ENCODE measurements at regions not wholly inside any gene's neighbourhood (a gene's known extent, or its start where the extent isn't known, plus 50 kb on each side); places are given as distances from the start of the nearest gene placed in this dataset.

DNA sequence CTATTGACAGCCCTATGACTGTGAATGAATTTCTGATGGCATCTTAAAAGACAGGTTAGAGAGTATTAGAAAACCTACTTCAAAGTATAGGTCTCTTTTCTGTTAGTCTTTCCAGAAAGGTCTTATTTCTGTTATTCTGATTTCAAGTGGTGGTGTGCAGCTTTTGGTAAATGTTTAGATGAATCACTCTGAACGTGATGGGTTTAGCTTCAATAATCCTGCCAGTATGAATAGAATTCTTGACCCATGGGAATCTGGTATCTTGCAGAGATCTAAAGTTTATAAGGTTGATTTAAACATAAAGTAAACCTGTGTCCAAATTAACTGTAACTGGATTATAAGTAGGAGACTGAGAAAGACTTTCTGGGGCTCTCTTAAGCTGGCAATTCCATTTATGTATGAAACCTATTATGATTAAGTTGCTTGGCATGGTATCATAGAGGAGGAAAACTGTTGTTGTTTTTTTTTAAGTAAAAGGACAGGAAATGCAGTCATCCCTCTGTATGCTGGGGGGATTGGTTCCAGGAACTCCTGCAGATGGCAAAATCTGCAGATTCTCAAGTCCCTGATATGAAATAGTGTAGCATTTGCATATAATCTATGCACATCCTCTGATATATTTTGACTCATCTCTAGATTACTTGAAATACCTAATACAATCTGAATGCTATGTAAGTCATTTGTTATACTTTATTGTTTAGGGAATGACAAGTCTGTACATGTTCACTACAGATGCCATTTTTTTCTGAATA is 77.0 kb upstream of the ADAMTS19 start:
- no peak overlapping the region for H3K27ac Mint-ChIP-seq
- H3K36me3 Mint-ChIP-seq (ENCODE audit: low read depth): no peaks in the 10 kb centered on the region
- H3K27me3 Mint-ChIP-seq (ENCODE audit: low read depth): no peaks in the 10 kb centered on the region
- ChIA-PET CTCF (no interaction called here), POLR2A (no interaction called here)
- H3K4me3 Mint-ChIP-seq: no peak overlapping the region
- H3K9me3 Mint-ChIP-seq (ENCODE audit: insufficient read depth): no peaks in the 10 kb centered on the region
- no peaks in the 10 kb centered on the region for H3K4me1 Mint-ChIP-seq (ENCODE audit: low read depth)
- DNase-seq (no peak), ATAC-seq (no peak)

DNA sequence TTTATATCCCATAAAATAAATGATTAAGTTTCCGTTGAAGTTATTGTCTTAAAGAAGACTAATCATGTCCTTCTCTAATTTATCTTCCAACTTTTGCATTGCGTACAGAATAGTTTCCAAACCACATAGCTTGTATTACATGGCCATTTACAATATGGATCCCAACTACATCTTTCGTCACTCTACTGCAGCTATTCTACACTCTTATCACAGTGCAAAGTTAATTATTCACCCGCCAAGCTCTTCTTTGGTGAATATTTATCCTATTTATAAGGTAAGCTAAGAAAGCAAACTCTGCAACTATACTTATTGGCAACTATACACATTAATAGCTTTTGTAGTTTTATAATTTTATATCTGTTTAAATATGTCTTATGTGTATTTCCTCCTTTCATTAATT is 75.9 kb upstream of the ADAMTS19 start:
- no peaks in the 10 kb centered on the region for H3K27me3 Mint-ChIP-seq (ENCODE audit: low read depth)
- no peak overlapping the region for H3K4me3 Mint-ChIP-seq
- no peak for ATAC-seq
- H3K9me3 Mint-ChIP-seq (ENCODE audit: insufficient read depth): no peaks in the 10 kb centered on the region
- no peaks in the 10 kb centered on the region for H3K4me1 Mint-ChIP-seq (ENCODE audit: low read depth)
- DNase-seq: no peak
- H3K27ac Mint-ChIP-seq: no peak overlapping the region
- H3K36me3 Mint-ChIP-seq (ENCODE audit: low read depth): no peaks in the 10 kb centered on the region
- POLR2A ChIA-PET: no interaction called here
- CTCF ChIA-PET: no interaction called here

DNA sequence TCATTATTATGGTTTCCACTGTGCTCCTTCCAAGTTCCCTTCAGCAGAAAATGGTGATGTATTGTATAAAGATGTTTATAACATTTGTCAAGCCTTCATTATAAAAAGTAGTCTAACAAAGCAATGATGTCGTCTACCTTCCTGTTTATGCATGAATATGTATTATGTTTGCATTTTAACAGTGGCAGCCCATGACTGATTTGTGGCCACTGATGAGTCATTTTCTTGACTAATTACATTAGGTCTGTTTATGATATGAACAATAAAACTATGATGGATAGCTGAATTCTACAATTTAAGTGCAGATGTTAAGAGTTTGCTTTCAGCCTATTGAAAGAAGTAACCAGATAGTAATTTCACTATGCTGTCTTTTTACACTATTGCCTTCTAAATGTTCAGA is 75.4 kb upstream of the ADAMTS19 start:
- ATAC-seq: no peak
- no peak overlapping the region for H3K27ac Mint-ChIP-seq
- H3K27me3 Mint-ChIP-seq (ENCODE audit: low read depth): no peaks in the 10 kb centered on the region
- no peak overlapping the region for H3K4me3 Mint-ChIP-seq
- ChIA-PET POLR2A (no interaction called here), CTCF (no interaction called here)
- no peak for DNase-seq
- H3K36me3 Mint-ChIP-seq (ENCODE audit: low read depth): no peaks in the 10 kb centered on the region
- no peaks in the 10 kb centered on the region for H3K9me3 Mint-ChIP-seq (ENCODE audit: insufficient read depth)
- H3K4me1 Mint-ChIP-seq (ENCODE audit: low read depth): no peaks in the 10 kb centered on the region

- POLR2A ChIA-PET: no interaction called here
- Mint-ChIP-seq H3K9me3 (ENCODE audit: insufficient read depth) (no peaks in the 10 kb centered on the region), H3K4me1 (ENCODE audit: low read depth) (no peaks in the 10 kb centered on the region), H3K36me3 (ENCODE audit: low read depth) (no peaks in the 10 kb centered on the region), H3K4me3 (no peak overlapping the region), H3K27ac (no peak overlapping the region), H3K27me3 (ENCODE audit: low read depth) (no peaks in the 10 kb centered on the region)
- ATAC-seq: no peak
- no peak for DNase-seq
- CTCF ChIA-PET: no interaction called here
Observed at GRCh38 chr5:129387944-129388343, 72.2 kb upstream of the ADAMTS19 start.

DNA sequence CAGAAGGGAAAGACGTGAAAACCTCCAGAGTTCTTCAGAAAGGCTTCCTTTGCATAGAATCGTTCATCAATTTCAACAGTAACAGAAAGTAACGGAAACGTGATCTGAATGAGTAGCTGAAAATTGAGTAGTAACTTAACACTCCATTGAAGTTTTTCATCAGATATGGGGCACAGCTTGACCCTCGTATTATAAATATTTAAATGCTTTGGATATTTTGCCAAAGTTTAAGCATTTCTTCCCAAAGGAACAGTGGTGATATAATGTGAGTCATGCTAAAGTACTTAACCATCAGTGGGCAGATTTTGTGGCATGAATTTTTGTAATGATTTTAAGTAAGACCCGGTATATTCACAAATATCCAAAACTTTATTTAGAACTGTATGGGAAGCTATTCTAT is 67.4 kb upstream of the ADAMTS19 start:
- Mint-ChIP-seq H3K36me3 (ENCODE audit: low read depth) (no peaks in the 10 kb centered on the region), H3K4me3 (no peak overlapping the region), H3K27ac (no peak overlapping the region), H3K27me3 (ENCODE audit: low read depth) (no peaks in the 10 kb centered on the region), H3K9me3 (ENCODE audit: insufficient read depth) (no peaks in the 10 kb centered on the region), H3K4me1 (ENCODE audit: low read depth) (no peaks in the 10 kb centered on the region)
- POLR2A ChIA-PET: no interaction called here
- ATAC-seq (no peak), DNase-seq (no peak)
- CTCF ChIA-PET: no interaction called here

DNA sequence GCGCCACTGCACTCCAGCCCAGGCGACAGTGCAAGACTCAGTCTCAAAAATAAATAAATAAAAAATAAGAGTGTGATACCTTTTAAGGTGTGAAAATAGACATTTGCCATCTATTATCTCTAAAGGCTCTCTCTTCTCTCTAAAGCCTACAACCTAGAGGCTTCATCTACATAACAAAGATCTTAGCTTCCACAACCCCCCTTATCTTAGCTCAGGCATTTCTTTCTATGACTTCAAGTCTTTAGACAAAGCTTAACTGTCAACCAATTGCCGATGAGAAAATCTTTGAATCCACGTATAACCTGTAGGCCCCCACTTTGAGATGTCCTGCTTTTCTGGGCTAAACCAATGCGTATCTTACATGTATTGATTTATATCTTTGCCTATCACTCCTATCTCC is 64.9 kb upstream of the ADAMTS19 start:
- ATAC-seq: no peak
- H3K27ac Mint-ChIP-seq: no peak overlapping the region
- H3K9me3 Mint-ChIP-seq (ENCODE audit: insufficient read depth): no peaks in the 10 kb centered on the region
- no peaks in the 10 kb centered on the region for H3K27me3 Mint-ChIP-seq (ENCODE audit: low read depth)
- no peaks in the 10 kb centered on the region for H3K36me3 Mint-ChIP-seq (ENCODE audit: low read depth)
- ChIA-PET POLR2A (no interaction called here), CTCF (no interaction called here)
- no peak for DNase-seq
- H3K4me1 Mint-ChIP-seq (ENCODE audit: low read depth): no peaks in the 10 kb centered on the region
- no peak overlapping the region for H3K4me3 Mint-ChIP-seq

DNA sequence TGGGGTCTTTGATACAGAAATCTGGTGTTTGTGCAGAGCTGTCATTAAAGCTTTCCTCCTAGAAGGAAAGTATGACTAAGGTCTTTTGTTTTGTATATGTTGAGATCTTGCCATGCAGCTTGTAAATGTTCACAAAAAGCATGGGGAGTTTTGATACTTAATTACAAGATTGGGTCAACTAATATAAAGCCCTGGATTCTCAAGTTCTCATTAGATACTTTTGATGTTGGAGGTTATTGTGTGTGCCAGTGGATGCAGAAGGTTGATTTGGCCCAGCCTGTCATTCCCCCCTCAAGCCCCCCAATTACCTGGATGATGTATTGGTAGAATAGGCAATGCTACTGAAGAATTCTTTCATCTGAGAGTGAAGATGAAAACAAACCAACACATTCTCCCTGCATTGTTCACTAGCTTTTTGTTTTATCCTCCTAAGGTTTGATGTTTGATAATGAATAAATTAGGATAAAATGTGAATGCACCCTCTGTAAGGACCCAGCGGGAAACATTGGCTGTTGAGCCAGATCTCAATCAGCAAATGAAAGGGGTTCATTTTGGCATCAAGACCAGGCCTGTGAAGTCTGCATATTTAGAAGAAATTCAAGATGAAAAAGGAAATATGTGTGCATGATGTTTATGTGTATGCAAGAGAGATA is 61.9 kb upstream of the ADAMTS19 start:
- H3K36me3 Mint-ChIP-seq (ENCODE audit: low read depth): no peaks in the 10 kb centered on the region
- POLR2A ChIA-PET: no interaction called here
- CTCF ChIA-PET: no interaction called here
- H3K9me3 Mint-ChIP-seq (ENCODE audit: insufficient read depth): no peaks in the 10 kb centered on the region
- H3K27ac Mint-ChIP-seq: no peak overlapping the region
- H3K4me1 Mint-ChIP-seq (ENCODE audit: low read depth): no peaks in the 10 kb centered on the region
- H3K27me3 Mint-ChIP-seq (ENCODE audit: low read depth): no peaks in the 10 kb centered on the region
- no peak for DNase-seq
- H3K4me3 Mint-ChIP-seq: no peak overlapping the region
- ATAC-seq: no peak

GRCh38 chr5:129399069-129399468 is 61.0 kb upstream of the ADAMTS19 start:
- POLR2A ChIA-PET: no interaction called here
- H3K27ac Mint-ChIP-seq: no peak overlapping the region

DNA sequence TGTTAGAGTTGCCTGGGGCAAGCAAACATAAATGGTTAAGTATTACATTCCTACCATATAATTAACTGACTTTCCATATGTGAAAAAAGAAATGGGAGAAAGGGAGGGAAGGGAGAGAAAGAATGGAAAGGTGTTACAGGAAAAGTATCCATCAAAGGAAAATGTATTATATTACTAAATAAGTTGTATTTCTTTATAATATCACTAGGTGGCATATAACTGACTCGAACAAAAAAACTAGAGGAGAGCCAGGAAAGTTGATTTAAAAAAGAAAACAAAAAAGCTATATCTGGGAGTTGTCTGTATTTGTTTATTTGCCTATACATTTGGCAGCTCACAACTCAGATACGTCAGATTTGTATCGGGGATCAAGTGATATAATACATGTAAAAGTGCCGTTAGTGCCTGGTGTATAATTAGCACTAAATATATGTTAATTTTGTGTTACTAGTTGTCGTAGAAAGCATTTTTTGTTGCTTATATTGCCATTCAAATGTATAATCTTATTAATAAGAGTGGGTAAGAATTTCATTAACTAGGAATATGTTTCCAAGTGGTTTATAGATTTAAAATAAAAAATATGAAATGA is 59.6 kb upstream of the ADAMTS19 start:
- H3K9me3 Mint-ChIP-seq (ENCODE audit: insufficient read depth): no peaks in the 10 kb centered on the region
- H3K4me1 Mint-ChIP-seq (ENCODE audit: low read depth): no peaks in the 10 kb centered on the region
- CTCF ChIA-PET: no interaction called here
- H3K27me3 Mint-ChIP-seq (ENCODE audit: low read depth): no peaks in the 10 kb centered on the region
- no peak overlapping the region for H3K4me3 Mint-ChIP-seq
- POLR2A ChIA-PET: no interaction called here
- H3K36me3 Mint-ChIP-seq (ENCODE audit: low read depth): no peaks in the 10 kb centered on the region
- no peak overlapping the region for H3K27ac Mint-ChIP-seq
- DNase-seq: no peak
- ATAC-seq: no peak

More at GRCh38 chr5:129399069-129399468, 61.0 kb upstream of the ADAMTS19 start:
- CTCF ChIA-PET: no interaction called here
- no peaks in the 10 kb centered on the region for H3K36me3 Mint-ChIP-seq (ENCODE audit: low read depth)
- H3K9me3 Mint-ChIP-seq (ENCODE audit: insufficient read depth): no peaks in the 10 kb centered on the region
- H3K4me3 Mint-ChIP-seq: no peak overlapping the region
- ATAC-seq (no peak), DNase-seq (no peak)
- no peaks in the 10 kb centered on the region for H3K27me3 Mint-ChIP-seq (ENCODE audit: low read depth)
- H3K4me1 Mint-ChIP-seq (ENCODE audit: low read depth): no peaks in the 10 kb centered on the region

GRCh38 chr5:129405222-129405621 is 54.9 kb upstream of the ADAMTS19 start:
- Mint-ChIP-seq H3K4me3 (no peak overlapping the region), H3K27me3 (ENCODE audit: low read depth) (no peaks in the 10 kb centered on the region), H3K27ac (no peak overlapping the region), H3K36me3 (ENCODE audit: low read depth) (no peaks in the 10 kb centered on the region), H3K9me3 (ENCODE audit: insufficient read depth) (no peaks in the 10 kb centered on the region), H3K4me1 (ENCODE audit: low read depth) (no peaks in the 10 kb centered on the region)
- DNase-seq (no peak), ATAC-seq (no peak)
- CTCF ChIA-PET: no interaction called here
- POLR2A ChIA-PET: no interaction called here

DNA sequence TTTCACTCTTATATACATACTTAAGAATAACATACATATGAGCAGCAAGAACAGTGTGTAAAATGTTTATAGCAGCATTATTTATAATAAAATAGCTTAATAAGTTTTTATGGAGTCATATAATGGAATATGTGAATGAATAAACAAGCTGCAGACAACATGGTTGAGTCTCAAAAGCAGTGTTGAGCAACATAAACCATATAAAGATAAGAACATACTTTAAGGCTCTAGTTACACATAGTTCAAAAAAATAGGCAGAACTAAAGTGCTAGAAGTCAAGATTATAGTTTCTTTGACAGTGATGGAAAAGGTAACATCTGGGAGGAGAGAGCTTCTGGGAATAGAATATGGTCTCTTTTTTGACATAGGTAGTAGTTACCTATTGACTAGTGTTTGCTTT is 53.7 kb upstream of the ADAMTS19 start:
- ATAC-seq (no peak), DNase-seq (no peak)
- no peaks in the 10 kb centered on the region for H3K9me3 Mint-ChIP-seq (ENCODE audit: insufficient read depth)
- POLR2A ChIA-PET: no interaction called here
- H3K4me3 Mint-ChIP-seq: no peak overlapping the region
- H3K27ac Mint-ChIP-seq: no peak overlapping the region
- H3K4me1 Mint-ChIP-seq (ENCODE audit: low read depth): no peaks in the 10 kb centered on the region
- CTCF ChIA-PET: no interaction called here
- H3K36me3 Mint-ChIP-seq (ENCODE audit: low read depth): no peaks in the 10 kb centered on the region
- H3K27me3 Mint-ChIP-seq (ENCODE audit: low read depth): no peaks in the 10 kb centered on the region
